ENCODE measurements at regions not wholly inside any gene's neighbourhood (a gene's known extent, or its start where the extent isn't known, plus 50 kb on each side); places are given as distances from the start of the nearest gene placed in this dataset.

DNA sequence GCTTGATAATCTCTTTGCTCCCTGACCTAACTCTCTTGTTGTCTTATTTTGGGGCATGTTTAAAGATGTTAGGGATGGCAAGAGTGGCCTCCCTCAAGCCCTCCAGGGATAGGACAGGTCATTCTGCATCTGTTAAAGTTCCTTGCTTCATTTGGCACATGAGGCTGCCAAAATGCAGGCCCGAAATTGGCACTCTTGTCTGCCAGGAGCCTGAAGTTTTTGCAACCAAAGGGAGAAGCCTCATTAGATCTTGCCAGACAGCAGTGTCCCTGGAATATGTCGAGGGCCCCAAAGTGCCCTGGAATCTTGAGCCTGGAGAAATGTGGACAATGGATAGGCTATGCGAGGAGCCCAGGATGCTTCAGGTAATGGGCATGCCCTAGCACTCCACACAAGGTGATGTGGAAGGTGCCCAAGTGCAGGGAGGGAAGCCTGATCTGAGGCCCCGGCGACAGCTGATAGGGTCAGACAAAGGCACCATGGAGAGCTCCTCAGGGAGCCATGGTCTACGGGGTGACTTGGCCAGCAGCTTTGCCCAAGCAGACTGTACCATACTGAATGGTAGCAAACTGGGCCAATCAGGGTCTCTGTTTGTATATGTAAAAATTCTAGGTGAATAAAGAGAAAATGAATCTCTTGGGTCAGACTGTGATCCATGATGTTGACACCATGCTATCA is 173.0 kb upstream of the WSCD2 start:
- Histone ChIP-seq H3K79me2 (ENCODE audit: low read length) (no peaks in the 10 kb centered on the region), H3K9me3 (replicated peaks; ENCODE audit: insufficient read depth, low read length) (no peaks in the 10 kb centered on the region), H3K9me2 (replicated peaks; ENCODE audit: insufficient read depth, low read length) (no peaks in the 10 kb centered on the region), H2AFZ (ENCODE audit: low read length) (no peak overlapping the region), H3K9ac (ENCODE audit: low read length) (no peak overlapping the region), H3K27ac (ENCODE audit: low read length) (no peak overlapping the region), H3K27me3 (replicated peaks; ENCODE audit: insufficient read depth, low read length) (no peaks in the 10 kb centered on the region), H3K4me2 (ENCODE audit: low read depth, low read length) (no peak overlapping the region), H3F3A (ENCODE audit: insufficient read depth, low read length) (no peaks in the 10 kb centered on the region), H3K36me3 (replicated peaks; ENCODE audit: insufficient read depth, low read length) (no peaks in the 10 kb centered on the region), H3K4me3 (ENCODE audit: low read length) (no peak overlapping the region), H3K4me1 (ENCODE audit: low read length) (no peaks in the 10 kb centered on the region), H4K20me1 (ENCODE audit: insufficient read depth, low read length) (no peaks in the 10 kb centered on the region)
- DNase-seq: no peak
- TF ChIP-seq EZH2 (optimal IDR thresholded peaks at IDR 0.05; ENCODE audit: low read depth, low read length): no peak

DNA sequence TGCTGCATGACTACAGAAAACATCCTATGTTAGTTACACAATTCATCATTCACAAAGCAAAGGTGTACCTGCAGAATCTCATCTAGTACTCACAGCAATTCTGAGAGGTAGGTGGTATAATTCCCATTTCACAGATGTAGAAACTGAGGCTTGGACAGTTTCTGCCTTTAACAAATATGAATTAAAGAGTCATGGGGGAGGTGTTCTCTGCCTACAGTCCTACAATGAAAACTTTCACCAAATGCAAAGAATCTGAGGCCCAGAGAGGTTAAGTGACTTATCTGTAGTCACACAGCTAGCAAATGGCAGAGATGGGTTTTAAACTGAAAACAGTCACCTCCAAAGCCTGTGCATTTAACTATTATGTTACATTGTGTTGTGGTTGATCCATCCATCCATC is 171.6 kb upstream of the WSCD2 start:
- H3K4me3 ChIP-seq (ENCODE audit: low read length): no peak overlapping the region
- no peaks in the 10 kb centered on the region for H4K20me1 ChIP-seq (ENCODE audit: insufficient read depth, low read length)
- H3K79me2 ChIP-seq (ENCODE audit: low read length): no peaks in the 10 kb centered on the region
- H3K9ac ChIP-seq (ENCODE audit: low read length): no peak overlapping the region
- H3F3A ChIP-seq (ENCODE audit: insufficient read depth, low read length): no peaks in the 10 kb centered on the region
- no peaks in the 10 kb centered on the region for H3K36me3 ChIP-seq (replicated peaks; ENCODE audit: insufficient read depth, low read length)
- H3K9me3 ChIP-seq (replicated peaks; ENCODE audit: insufficient read depth, low read length): no peaks in the 10 kb centered on the region
- no peak for DNase-seq
- H2AFZ ChIP-seq (ENCODE audit: low read length): no peak overlapping the region
- H3K27ac ChIP-seq (ENCODE audit: low read length): no peak overlapping the region
- H3K27me3 ChIP-seq (replicated peaks; ENCODE audit: insufficient read depth, low read length): no peaks in the 10 kb centered on the region
- H3K4me1 ChIP-seq (ENCODE audit: low read length): no peaks in the 10 kb centered on the region
- TF ChIP-seq EZH2phosphoT487 (IDR thresholded peaks at IDR 0.05; ENCODE audit: low read length) (no peak), EZH2 (optimal IDR thresholded peaks at IDR 0.05; ENCODE audit: low read depth, low read length) (no peak)
- TF ChIP-seq, protein P1, sequence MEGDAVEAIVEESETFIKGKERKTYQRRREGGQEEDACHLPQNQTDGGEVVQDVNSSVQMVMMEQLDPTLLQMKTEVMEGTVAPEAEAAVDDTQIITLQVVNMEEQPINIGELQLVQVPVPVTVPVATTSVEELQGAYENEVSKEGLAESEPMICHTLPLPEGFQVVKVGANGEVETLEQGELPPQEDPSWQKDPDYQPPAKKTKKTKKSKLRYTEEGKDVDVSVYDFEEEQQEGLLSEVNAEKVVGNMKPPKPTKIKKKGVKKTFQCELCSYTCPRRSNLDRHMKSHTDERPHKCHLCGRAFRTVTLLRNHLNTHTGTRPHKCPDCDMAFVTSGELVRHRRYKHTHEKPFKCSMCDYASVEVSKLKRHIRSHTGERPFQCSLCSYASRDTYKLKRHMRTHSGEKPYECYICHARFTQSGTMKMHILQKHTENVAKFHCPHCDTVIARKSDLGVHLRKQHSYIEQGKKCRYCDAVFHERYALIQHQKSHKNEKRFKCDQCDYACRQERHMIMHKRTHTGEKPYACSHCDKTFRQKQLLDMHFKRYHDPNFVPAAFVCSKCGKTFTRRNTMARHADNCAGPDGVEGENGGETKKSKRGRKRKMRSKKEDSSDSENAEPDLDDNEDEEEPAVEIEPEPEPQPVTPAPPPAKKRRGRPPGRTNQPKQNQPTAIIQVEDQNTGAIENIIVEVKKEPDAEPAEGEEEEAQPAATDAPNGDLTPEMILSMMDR (IDR thresholded peaks at IDR 0.05; ENCODE audit: low read length): no peak
- no peak overlapping the region for H3K4me2 ChIP-seq (ENCODE audit: low read depth, low read length)
- no peaks in the 10 kb centered on the region for H3K9me2 ChIP-seq (replicated peaks; ENCODE audit: insufficient read depth, low read length)

DNA sequence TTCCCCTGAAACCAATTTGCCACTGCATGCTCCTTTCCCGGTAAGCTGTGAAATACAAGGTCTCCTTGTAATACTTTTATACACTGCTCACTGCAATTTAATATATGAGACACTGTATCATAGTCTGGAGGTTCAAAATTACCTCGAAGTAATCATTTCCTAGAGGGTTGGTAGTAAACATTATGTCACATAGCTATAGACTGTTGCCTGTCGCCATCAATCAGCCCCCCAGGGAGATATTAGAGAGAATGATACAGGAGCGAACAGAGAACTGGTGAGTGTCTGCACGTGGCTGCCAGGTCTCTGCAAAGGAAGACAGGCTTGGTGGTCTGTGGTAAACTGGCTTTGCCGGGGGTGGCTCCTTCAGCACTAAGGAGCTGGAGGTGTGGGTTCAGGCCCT is 165.5 kb upstream of the WSCD2 start:
- TF ChIP-seq EZH2phosphoT487 (IDR thresholded peaks at IDR 0.05; ENCODE audit: low read length): no peak
- TF ChIP-seq EZH2 (optimal IDR thresholded peaks at IDR 0.05; ENCODE audit: low read depth, low read length): no peak
- TF ChIP-seq, protein P1 (IDR thresholded peaks at IDR 0.05; ENCODE audit: low read length): no peak
- Histone ChIP-seq H3K4me2 (ENCODE audit: low read depth, low read length) (no peak overlapping the region), H3K79me2 (ENCODE audit: low read length) (no peaks in the 10 kb centered on the region), H3K27ac (ENCODE audit: low read length) (no peak overlapping the region), H3K9me3 (replicated peaks; ENCODE audit: insufficient read depth, low read length) (no peaks in the 10 kb centered on the region), H3F3A (ENCODE audit: insufficient read depth, low read length) (no peaks in the 10 kb centered on the region), H4K20me1 (ENCODE audit: insufficient read depth, low read length) (no peaks in the 10 kb centered on the region), H3K36me3 (replicated peaks; ENCODE audit: insufficient read depth, low read length) (no peaks in the 10 kb centered on the region), H3K4me1 (ENCODE audit: low read length) (no peaks in the 10 kb centered on the region), H3K9ac (ENCODE audit: low read length) (no peak overlapping the region), H3K4me3 (ENCODE audit: low read length) (no peak overlapping the region), H3K27me3 (replicated peaks; ENCODE audit: insufficient read depth, low read length) (no peaks in the 10 kb centered on the region), H2AFZ (ENCODE audit: low read length) (no peak overlapping the region), H3K9me2 (replicated peaks; ENCODE audit: insufficient read depth, low read length) (no peaks in the 10 kb centered on the region)
- no peak for DNase-seq

DNA sequence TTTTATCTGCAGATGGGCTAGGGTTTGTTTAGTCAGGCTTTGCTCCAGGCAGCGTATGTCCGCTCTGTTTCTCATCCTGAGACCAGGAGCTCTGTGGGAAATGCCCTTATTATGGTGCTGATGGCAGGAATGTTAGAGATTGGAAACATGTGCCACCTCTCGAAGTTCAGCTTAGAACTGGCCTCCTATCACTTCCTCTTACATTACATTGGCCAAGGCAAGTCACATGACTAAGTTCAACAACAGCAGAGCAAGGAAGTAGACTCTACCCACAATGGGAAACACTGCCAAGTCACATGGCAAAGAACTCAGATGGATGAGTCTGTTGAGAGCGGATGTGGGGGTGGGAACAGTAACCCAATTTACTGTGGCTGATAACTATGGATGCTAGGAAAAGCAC is 161.9 kb upstream of the WSCD2 start:
- Histone ChIP-seq H3K4me3 (ENCODE audit: low read length) (no peak overlapping the region), H3K27ac (ENCODE audit: low read length) (no peak overlapping the region), H3K36me3 (replicated peaks; ENCODE audit: insufficient read depth, low read length) (no peaks in the 10 kb centered on the region), H2AFZ (ENCODE audit: low read length) (no peak overlapping the region), H3K9me2 (replicated peaks; ENCODE audit: insufficient read depth, low read length) (no peaks in the 10 kb centered on the region), H3K4me2 (ENCODE audit: low read depth, low read length) (no peak overlapping the region), H3K79me2 (ENCODE audit: low read length) (no peaks in the 10 kb centered on the region), H3K4me1 (ENCODE audit: low read length) (no peaks in the 10 kb centered on the region), H3F3A (ENCODE audit: insufficient read depth, low read length) (no peaks in the 10 kb centered on the region), H3K9ac (ENCODE audit: low read length) (no peak overlapping the region), H3K27me3 (replicated peaks; ENCODE audit: insufficient read depth, low read length) (no peaks in the 10 kb centered on the region), H4K20me1 (ENCODE audit: insufficient read depth, low read length) (no peaks in the 10 kb centered on the region), H3K9me3 (replicated peaks; ENCODE audit: insufficient read depth, low read length) (no peaks in the 10 kb centered on the region)
- TF ChIP-seq, protein P1 (IDR thresholded peaks at IDR 0.05; ENCODE audit: low read length): no peak
- TF ChIP-seq EZH2 (optimal IDR thresholded peaks at IDR 0.05; ENCODE audit: low read depth, low read length) (no peak), EZH2phosphoT487 (IDR thresholded peaks at IDR 0.05; ENCODE audit: low read length) (no peak)
- no peak for DNase-seq
